ENCODE measurements at regions not wholly inside any gene's neighbourhood (a gene's known extent, or its start where the extent isn't known, plus 50 kb on each side); places are given as distances from the start of the nearest gene placed in this dataset.

DNA sequence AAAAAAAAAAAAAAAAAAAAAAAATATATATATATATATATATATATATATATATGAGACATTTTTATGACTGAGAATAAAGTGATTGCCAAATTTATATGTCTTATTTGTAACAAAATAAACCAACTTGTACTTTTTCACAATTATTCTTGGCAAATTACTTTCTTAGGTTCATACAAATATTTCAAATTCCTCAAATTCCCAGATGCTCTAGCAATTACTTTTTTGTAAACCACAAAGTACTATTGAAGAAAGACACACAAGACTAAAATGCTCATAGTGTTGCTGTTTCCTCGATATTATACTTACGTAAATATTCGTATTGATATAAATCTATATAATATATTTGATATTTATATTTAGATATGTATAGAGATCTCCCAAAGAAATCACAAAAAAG is 390.0 kb downstream of the FAT4 start:
- H3K27me3 ChIP-seq (ENCODE audit: control insufficient read depth in 2 of 2, insufficient read depth in 2 of 2, low read length in 2 of 2) = no peaks in the 10 kb centered on the region
- H3K4me2 ChIP-seq (ENCODE audit: insufficient read depth, low read length) = no peak overlapping the region
- intact Hi-C loops (cut with micrococcal nuclease) = loop anchor here (1.0 kb wide), 2 partner anchors 16 to 35 kb away; no protein-coding TSS in a partner anchor
- peaks cover 20% of the 10 kb centered on the region for H3K4me1 ChIP-seq (ENCODE audit: control insufficient read depth, extremely low read depth, insufficient read depth, low read length)
- TF ChIP-seq JUN (IDR thresholded peaks at IDR 0.05; ENCODE audit: borderline replicate concordance, insufficient read depth, insufficient read length, low read depth) (no peak), POLR2A (IDR thresholded peaks at IDR 0.05; ENCODE audit: low read depth, low read length) (no peak), FOS (IDR thresholded peaks at IDR 0.05; ENCODE audit: borderline replicate concordance, insufficient read depth, low read length) (no peak), POLR2AphosphoS5 (IDR thresholded peaks at IDR 0.05; ENCODE audit: insufficient read depth, low read depth, low read length) (no peak), EZH2 (IDR thresholded peaks at IDR 0.05; ENCODE audit: borderline replicate concordance, low read depth, low read length, severe bottlenecking) (no peak), MYC (IDR thresholded peaks at IDR 0.05; ENCODE audit: low read depth, low read length) (no peak), GATA2 (IDR thresholded peaks at IDR 0.05; ENCODE audit: insufficient read depth, insufficient read length, low read depth, low read length) (no peak), CTCF (IDR thresholded peaks at IDR 0.05; ENCODE audit: extremely low read depth in 1 of 2, insufficient read depth in 1 of 2, low read depth in 1 of 2, low read length in 2 of 2) (no peak)
- TF ChIP-seq, protein P1, sequence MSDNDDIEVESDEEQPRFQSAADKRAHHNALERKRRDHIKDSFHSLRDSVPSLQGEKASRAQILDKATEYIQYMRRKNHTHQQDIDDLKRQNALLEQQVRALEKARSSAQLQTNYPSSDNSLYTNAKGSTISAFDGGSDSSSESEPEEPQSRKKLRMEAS (IDR thresholded peaks at IDR 0.05; ENCODE audit: insufficient read depth, insufficient read length) = no peak
- no peaks in the 10 kb centered on the region for H4K20me1 ChIP-seq (replicated peaks; ENCODE audit: control insufficient read depth, extremely low read depth, insufficient read depth, low read length)
- ChIA-PET CTCF (no interaction called here), POLR2A (no interaction called here)
- H3K36me3 ChIP-seq (ENCODE audit: control insufficient read depth in 2 of 2, extremely low read depth in 1 of 2, insufficient read depth in 2 of 2, low read length in 2 of 2) = no peaks in the 10 kb centered on the region
- FAIRE-seq (no peak), DNase-seq (ENCODE audit: low read depth, low spot score) (no peak)
- H3K27ac ChIP-seq (ENCODE audit: insufficient read depth, low read depth, low read length) = no peak overlapping the region
- no peak overlapping the region for H3K9ac ChIP-seq (replicated peaks; ENCODE audit: extremely low read depth, insufficient read depth, low read length)
- H3K79me2 ChIP-seq (ENCODE audit: control insufficient read depth, insufficient read depth, low read length) = no peaks in the 10 kb centered on the region
- no peaks in the 10 kb centered on the region for H3K9me3 ChIP-seq (replicated peaks; ENCODE audit: control insufficient read depth, insufficient read depth, low read length)
- BruUV-seq (replicated peaks) = no TSS peak
- dilution Hi-C loops (cut with MboI; ENCODE audit: extremely low pct_ligation_motif_present, low sequenced_read_pairs) = no loop called here
- no peaks in the 10 kb centered on the region for H3K9me1 ChIP-seq (replicated peaks; ENCODE audit: control insufficient read depth, extremely low read depth, insufficient read depth, low read length)
- H2AFZ ChIP-seq (ENCODE audit: low read depth, low read length) = no peak overlapping the region
- H3K4me3 ChIP-seq (replicated peaks in 1 of 3; ENCODE audit: insufficient read depth in 1 of 3, low read depth in 1 of 3, low read length in 3 of 3) = no peak overlapping the region
